Endothelial cell of umbilical vein (primary cell): ENCODE measurements at regions not wholly inside any gene's neighbourhood (a gene's known extent, or its start where the extent isn't known, plus 50 kb on each side); places are given as distances from the start of the nearest gene placed in this dataset.

Source experiments
- BruUV-seq: library from RNA; stranded (reverse); fragments of 400-500 nt; replicated peaks from 2 replicates; lab custom pipeline; 2021; lab: Mats Ljungman, UMichigan
- CTCF ChIA-PET: fragments of 300-600, 350-600 bp; sonication (Branson Sonifier 250); formaldehyde crosslinking; loops from one replicate; lab custom pipeline; 2021; ENCODE audit warnings: antibody characterized with exemption, inconsistent platforms; lab: Charles Lee
- POLR2A ChIA-PET: fragments of 300-600, 350-600 bp; sonication (Branson Sonifier 250); formaldehyde crosslinking; loops from one replicate; lab custom pipeline; 2021; ENCODE audit warnings: antibody characterized with exemption, inconsistent platforms; lab: Charles Lee
- DNase-seq: peaks from one replicate; pipeline ENCODE4 v3.0.0-alpha.2; 2011; ENCODE audit warnings: low read depth, low spot score
- FAIRE-seq: peaks from 2 replicates; lab custom pipeline; 2011; peaks lifted over from hg19 to GRCh38; lab: Jason Lieb, UNC
- H2AFZ ChIP-seq: 2 replicates; pipeline ENCODE4 v1.6.0; 2012; ENCODE audit warnings: low read depth, low read length, control low read depth, inconsistent platforms
- H3K27ac ChIP-seq: 2 replicates; pipeline ENCODE4 v1.5.1; 2011; ENCODE audit warnings: low read depth, mild to moderate bottlenecking, control low read depth, low read length, moderate library complexity; ENCODE audit not compliant: insufficient read depth
- H3K27me3 ChIP-seq, 2 experiments: 2 replicates each; pipeline versions ENCODE4 v1.6.0 to v1.6.1; 2011; ENCODE audit warnings: low read length in 2 of 2, mixed read lengths in 1 of 2; ENCODE audit not compliant: control insufficient read depth in 2 of 2, insufficient read depth in 2 of 2
- H3K36me3 ChIP-seq, 2 experiments: 2 replicates in 1 of 2; 3 replicates in 1 of 2; pipeline ENCODE4 v1.5.1; 2011; ENCODE audit warnings: low read length in 2 of 2, mild to moderate bottlenecking in 1 of 2, moderate library complexity in 1 of 2; ENCODE audit not compliant: control insufficient read depth in 2 of 2, insufficient read depth in 2 of 2; ENCODE audit errors: extremely low read depth in 1 of 2
- H3K4me1 ChIP-seq: 3 replicates; pipeline ENCODE4 v1.5.1; 2011; ENCODE audit warnings: mild to moderate bottlenecking, low read length; ENCODE audit not compliant: control insufficient read depth, insufficient read depth; ENCODE audit errors: extremely low read depth
- H3K4me2 ChIP-seq: 2 replicates; pipeline ENCODE4 v1.6.1; 2011; ENCODE audit warnings: low read length, control low read depth, mixed read lengths; ENCODE audit not compliant: insufficient read depth
- H3K4me3 ChIP-seq, 3 experiments: fragments of 200-600 bp in 1 of 3; sonication (generic), shearing (Covaris generic) in 1 of 3; replicated peaks in 1 of 3; 2 replicates each; pipeline ENCODE4 v1.5.1; 2011 to 2016; ENCODE audit warnings: control low read depth in 3 of 3, low read length in 3 of 3, mild to moderate bottlenecking in 2 of 3, inconsistent platforms in 1 of 3, low read depth in 1 of 3, moderate library complexity in 1 of 3; ENCODE audit not compliant: insufficient read depth in 1 of 3
- H3K79me2 ChIP-seq: 2 replicates; pipeline ENCODE4 v1.6.0; 2012; ENCODE audit warnings: low read length, inconsistent platforms; ENCODE audit not compliant: control insufficient read depth, insufficient read depth
- H3K9ac ChIP-seq: replicated peaks from 2 replicates; pipeline ENCODE3; 2011; ENCODE audit warnings: low read length, control low read depth; ENCODE audit not compliant: insufficient read depth; ENCODE audit errors: extremely low read depth
- H3K9me1 ChIP-seq: replicated peaks from 3 replicates; pipeline ENCODE4 v1.6.0; 2011; ENCODE audit warnings: mild to moderate bottlenecking, low read length; ENCODE audit not compliant: control insufficient read depth, insufficient read depth; ENCODE audit errors: extremely low read depth
- H3K9me3 ChIP-seq: replicated peaks from 2 replicates; pipeline ENCODE4 v1.5.1; 2012; ENCODE audit warnings: low read length, inconsistent platforms; ENCODE audit not compliant: control insufficient read depth, insufficient read depth
- H4K20me1 ChIP-seq: replicated peaks from 2 replicates; pipeline ENCODE3; 2011; ENCODE audit warnings: mild to moderate bottlenecking, low read length; ENCODE audit not compliant: control insufficient read depth, insufficient read depth; ENCODE audit errors: extremely low read depth
- EZH2 ChIP-seq: IDR thresholded peaks from 2 replicates; pipeline ENCODE4 v1.6.1; 2012; ENCODE audit warnings: borderline replicate concordance, low read depth, mild to moderate bottlenecking, moderate library complexity, low read length, inconsistent platforms; ENCODE audit not compliant: severe bottlenecking
- FOS ChIP-seq: IDR thresholded peaks from 2 replicates; pipeline ENCODE4 v1.6.1; 2011; ENCODE audit warnings: mild to moderate bottlenecking, low read length, moderate library complexity, borderline replicate concordance; ENCODE audit not compliant: insufficient read depth
- GATA2 ChIP-seq: IDR thresholded peaks from 2 replicates; pipeline ENCODE4 v1.7.0; 2011; ENCODE audit warnings: low read depth, mild to moderate bottlenecking, moderate library complexity, mixed read lengths, low read length; ENCODE audit not compliant: insufficient read length, insufficient read depth
- JUN ChIP-seq: IDR thresholded peaks from 2 replicates; pipeline ENCODE4 v1.6.1; 2011; ENCODE audit warnings: borderline replicate concordance, low read depth; ENCODE audit not compliant: insufficient read length, insufficient read depth
- MYC ChIP-seq: IDR thresholded peaks from one replicate; pipeline ENCODE4 v1.6.1; 2011; ENCODE audit warnings: mild to moderate bottlenecking, low read depth, low read length
- POLR2A ChIP-seq: IDR thresholded peaks from 2 replicates; pipeline ENCODE4 v1.6.1; 2012; ENCODE audit warnings: low read depth, mild to moderate bottlenecking, control low read depth, low read length
- POLR2AphosphoS5 ChIP-seq: IDR thresholded peaks from 2 replicates; pipeline ENCODE4 v1.6.1; 2012; ENCODE audit warnings: low read depth, mild to moderate bottlenecking, control low read depth, low read length, moderate library complexity; ENCODE audit not compliant: insufficient read depth
- dilution Hi-C: fragments of 300-500 bp; cut with MboI; formaldehyde crosslinking; loops from one replicate; pipeline ENCODE4 v1.15.0; 2019; ENCODE audit warnings: low sequenced_read_pairs; ENCODE audit not compliant: extremely low pct_ligation_motif_present
- intact Hi-C: fragments of 100-400 bp; cut with micrococcal nuclease; formaldehyde crosslinking; loops from one replicate; pipeline ENCODE4 v1.10.0; 2022
- TF ChIP-seq, protein P1 (sequence below), 2 donors: IDR thresholded peaks; 1 replicate in 1 of 2; 2 replicates in 1 of 2; pipeline ENCODE4 v1.5.1; 2011; ENCODE audit warnings: low read length in 2 of 2, mild to moderate bottlenecking in 2 of 2, moderate library complexity in 2 of 2, control low read depth in 1 of 2, inconsistent platforms in 1 of 2, low read depth in 1 of 2; ENCODE audit not compliant: insufficient read depth in 1 of 2; ENCODE audit errors: extremely low read depth in 1 of 2
- TF ChIP-seq, protein P2 (sequence below): IDR thresholded peaks from 2 replicates; pipeline ENCODE4 v1.6.1; 2011; ENCODE audit not compliant: insufficient read depth, insufficient read length

DNA sequence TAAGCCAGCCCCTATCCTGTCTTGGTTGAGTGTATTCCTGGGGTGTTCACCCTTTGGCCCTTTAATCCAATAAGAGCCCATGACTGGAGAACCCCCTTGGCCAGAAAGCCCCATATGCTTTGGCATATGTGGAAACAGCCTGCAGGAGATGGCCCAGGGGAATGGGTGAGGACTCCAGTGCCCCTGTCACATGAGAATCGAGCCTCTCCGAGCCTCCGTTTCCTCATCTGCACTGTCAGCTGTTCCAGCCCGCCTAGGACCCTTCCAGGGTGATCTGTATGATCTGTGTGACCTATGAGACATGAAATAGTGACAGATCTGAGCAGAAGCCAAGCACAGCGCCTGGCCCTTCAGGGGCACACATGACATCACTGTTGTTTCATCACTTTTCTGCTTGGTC is 300.7 kb downstream of the ZNF536 start:
- dilution Hi-C loops = no loop called here
- no peak overlapping the region for H3K4me3 ChIP-seq
- H3K9me1 ChIP-seq = no peaks in the 10 kb centered on the region
- H2AFZ ChIP-seq = no peak overlapping the region
- DNase-seq (no peak), FAIRE-seq (no peak)
- no peaks in the 10 kb centered on the region for H3K27me3 ChIP-seq
- CTCF ChIA-PET = no interaction called here
- no peak overlapping the region for H3K9ac ChIP-seq
- POLR2A ChIA-PET = no interaction called here
- H3K79me2 ChIP-seq = no peaks in the 10 kb centered on the region
- no peaks in the 10 kb centered on the region for H3K4me1 ChIP-seq
- H3K9me3 ChIP-seq = no peaks in the 10 kb centered on the region
- no peaks in the 10 kb centered on the region for H3K36me3 ChIP-seq
- H4K20me1 ChIP-seq = no peaks in the 10 kb centered on the region
- TF ChIP-seq POLR2A (no peak), JUN (no peak), MYC (no peak)
- BruUV-seq = no TSS peak
- no peak overlapping the region for H3K27ac ChIP-seq
- no peak overlapping the region for H3K4me2 ChIP-seq
- intact Hi-C loops = no loop called here

DNA sequence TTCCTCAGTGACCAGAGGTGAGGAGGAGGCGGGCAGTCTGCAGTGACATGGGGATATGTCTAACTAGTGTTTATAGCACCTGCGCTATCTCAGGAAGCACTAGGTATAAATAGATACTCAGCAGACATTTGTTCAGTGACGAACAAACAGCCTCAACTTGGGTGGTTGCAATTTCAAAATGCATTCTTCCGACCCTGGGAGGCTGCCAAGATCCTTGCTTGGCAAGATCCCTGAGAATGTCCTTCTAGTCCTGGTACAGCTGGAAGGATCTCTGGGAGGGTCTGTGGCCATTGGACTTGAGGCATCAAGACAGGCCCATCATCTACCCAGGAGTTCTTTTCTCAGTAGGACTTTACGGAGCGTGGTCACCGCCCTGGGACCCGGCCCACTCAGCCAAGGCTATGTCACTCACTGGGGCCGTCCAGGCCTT is 299.5 kb downstream of the ZNF536 start:
- H3K27ac ChIP-seq = no peak overlapping the region
- H3K79me2 ChIP-seq = no peaks in the 10 kb centered on the region
- dilution Hi-C loops = no loop called here
- no peak overlapping the region for H3K4me3 ChIP-seq
- H3K9me3 ChIP-seq = no peaks in the 10 kb centered on the region
- no peaks in the 10 kb centered on the region for H3K9me1 ChIP-seq
- FAIRE-seq (no peak), DNase-seq (no peak)
- H4K20me1 ChIP-seq = no peaks in the 10 kb centered on the region
- ChIA-PET CTCF (interaction anchor here (1.7 kb wide), 1 partner anchor 11 kb away, joined by 5 read pairs; no protein-coding TSS in a partner anchor), POLR2A (no interaction called here)
- no peak overlapping the region for H3K4me2 ChIP-seq
- intact Hi-C loops = no loop called here
- no peaks in the 10 kb centered on the region for H3K36me3 ChIP-seq
- H2AFZ ChIP-seq = no peak overlapping the region
- H3K9ac ChIP-seq = no peak overlapping the region
- no peaks in the 10 kb centered on the region for H3K4me1 ChIP-seq
- no peak for TF ChIP-seq POLR2AphosphoS5
- TF ChIP-seq POLR2A = no peak
- TF ChIP-seq MYC = no peak
- TF ChIP-seq, protein P1, sequence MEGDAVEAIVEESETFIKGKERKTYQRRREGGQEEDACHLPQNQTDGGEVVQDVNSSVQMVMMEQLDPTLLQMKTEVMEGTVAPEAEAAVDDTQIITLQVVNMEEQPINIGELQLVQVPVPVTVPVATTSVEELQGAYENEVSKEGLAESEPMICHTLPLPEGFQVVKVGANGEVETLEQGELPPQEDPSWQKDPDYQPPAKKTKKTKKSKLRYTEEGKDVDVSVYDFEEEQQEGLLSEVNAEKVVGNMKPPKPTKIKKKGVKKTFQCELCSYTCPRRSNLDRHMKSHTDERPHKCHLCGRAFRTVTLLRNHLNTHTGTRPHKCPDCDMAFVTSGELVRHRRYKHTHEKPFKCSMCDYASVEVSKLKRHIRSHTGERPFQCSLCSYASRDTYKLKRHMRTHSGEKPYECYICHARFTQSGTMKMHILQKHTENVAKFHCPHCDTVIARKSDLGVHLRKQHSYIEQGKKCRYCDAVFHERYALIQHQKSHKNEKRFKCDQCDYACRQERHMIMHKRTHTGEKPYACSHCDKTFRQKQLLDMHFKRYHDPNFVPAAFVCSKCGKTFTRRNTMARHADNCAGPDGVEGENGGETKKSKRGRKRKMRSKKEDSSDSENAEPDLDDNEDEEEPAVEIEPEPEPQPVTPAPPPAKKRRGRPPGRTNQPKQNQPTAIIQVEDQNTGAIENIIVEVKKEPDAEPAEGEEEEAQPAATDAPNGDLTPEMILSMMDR (IDR thresholded peaks at IDR 0.05; ENCODE audit: extremely low read depth in 1 of 2, insufficient read depth in 1 of 2, low read depth in 1 of 2, low read length in 2 of 2) = no peak
- no peak for TF ChIP-seq EZH2
- no peak for TF ChIP-seq FOS
- no peak for TF ChIP-seq JUN
- no peak for TF ChIP-seq GATA2
- TF ChIP-seq, protein P2, sequence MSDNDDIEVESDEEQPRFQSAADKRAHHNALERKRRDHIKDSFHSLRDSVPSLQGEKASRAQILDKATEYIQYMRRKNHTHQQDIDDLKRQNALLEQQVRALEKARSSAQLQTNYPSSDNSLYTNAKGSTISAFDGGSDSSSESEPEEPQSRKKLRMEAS = no peak
- no peaks in the 10 kb centered on the region for H3K27me3 ChIP-seq
- no TSS peak for BruUV-seq
